ENCODE measurements at regions not wholly inside any gene's neighbourhood (a gene's known extent, or its start where the extent isn't known, plus 50 kb on each side); places are given as distances from the start of the nearest gene placed in this dataset.
A peak's percentile ranks its signal among the peaks of the same experiment; 100 is the strongest.

- DNase-seq, result no peak
These were observed 342.4 kb downstream of the BCOR start for GRCh38 chrX:39755143-39756032.

- DNase-seq, result no peak
These were observed 341.5 kb downstream of the BCOR start for GRCh38 chrX:39756086-39756883.

- DNase-seq, result no peak
These were observed 339.8 kb downstream of the BCOR start for GRCh38 chrX:39757971-39758370.

- no peak for DNase-seq
These were observed 338.8 kb downstream of the BCOR start for GRCh38 chrX:39758791-39759525.

GRCh38 chrX:39759526-39760224 is 338.1 kb downstream of the BCOR start:
- no peak for DNase-seq

- no peak for DNase-seq
These were observed 336.8 kb downstream of the BCOR start for GRCh38 chrX:39760930-39761329.

GRCh38 chrX:39762266-39762841 is 335.4 kb downstream of the BCOR start:
- DNase-seq, result no peak

GRCh38 chrX:39764441-39764914 is 333.3 kb downstream of the BCOR start:
- DNase-seq, result peak; percentile 39

GRCh38 chrX:39765327-39765726 is 332.4 kb downstream of the BCOR start:
- DNase-seq, result no peak

- no peak for DNase-seq
These were observed 331.6 kb downstream of the BCOR start for GRCh38 chrX:39766085-39766726.

- DNase-seq, result no peak
These were observed 330.9 kb downstream of the BCOR start for GRCh38 chrX:39766855-39767254.

- DNase-seq, result no peak
These were observed 330.3 kb downstream of the BCOR start for GRCh38 chrX:39767446-39767845.

- DNase-seq, result no peak
These were observed 328.0 kb downstream of the BCOR start for GRCh38 chrX:39769748-39770147.

- no peak for DNase-seq
These were observed 326.7 kb downstream of the BCOR start for GRCh38 chrX:39771089-39771488.

- DNase-seq, result peak; percentile 78
These were observed 325.5 kb downstream of the BCOR start for GRCh38 chrX:39772057-39772832.

GRCh38 chrX:39773150-39773549 is 324.6 kb downstream of the BCOR start:
- peak; percentile 93 for DNase-seq

- peak; percentile 62 for DNase-seq
These were observed 323.6 kb downstream of the BCOR start for GRCh38 chrX:39773923-39774773.

GRCh38 chrX:39774774-39775328 is 322.9 kb downstream of the BCOR start:
- peak; percentile 37 for DNase-seq

- no peak for DNase-seq
These were observed 320.1 kb downstream of the BCOR start for GRCh38 chrX:39777623-39778025.
